Mucosa of descending colon (tissue), 3 donors: ENCODE measurements at regions not wholly inside any gene's neighbourhood (a gene's known extent, or its start where the extent isn't known, plus 50 kb on each side); places are given as distances from the start of the nearest gene placed in this dataset.

Experiments used
- ATAC-seq: fragments of 200-7000 bp; cut with Tn5 transposase; one replicate; pipeline ENCODE4 v1.9.1; 2020; ENCODE audit warnings: mild to moderate bottlenecking, moderate library complexity
- DNase-seq, 3 donors: peaks; one replicate each; pipeline ENCODE4 v3.0.0-alpha.2; 2020
- H3K36me3 ChIP-seq: fragments of 200-600 bp; one replicate; pipeline ENCODE4 v1.8.0; 2021; ENCODE audit warnings: low read depth, mild to moderate bottlenecking
- H3K4me1 ChIP-seq: fragments of 200-600 bp; one replicate; pipeline ENCODE4 v1.8.0; 2021; ENCODE audit warnings: low read depth, mild to moderate bottlenecking
- H3K4me3 ChIP-seq: fragments of 200-600 bp; one replicate; pipeline ENCODE4 v1.8.0; 2021; ENCODE audit warnings: mild to moderate bottlenecking
- H3K9me3 ChIP-seq: fragments of 200-600 bp; one replicate; pipeline ENCODE4 v1.8.0; 2021; ENCODE audit warnings: mild to moderate bottlenecking
- CTCF ChIP-seq: fragments of 200-600 bp; IDR thresholded peaks from one replicate; pipeline ENCODE4 v1.8.0; 2022; ENCODE audit warnings: antibody characterized with exemption, mild to moderate bottlenecking
- intact Hi-C, 2 donors: fragments of 100-400 bp; cut with DNase I in 1 of 2; cut with micrococcal nuclease in 1 of 2; formaldehyde crosslinking; loops; one replicate each; pipeline versions ENCODE4 v1.11.0 to v1.11.1; 2022; cut with DNase I, micrococcal nuclease
- donor health status: DM: no; HTN: no; CAD: no; lungs with moderate emphysema.
- donor health status: DM: no; HTN: no; CAD: no.
- donor health status: DM: no; HTN: yes; CAD: no.

GRCh38 chr18:75125382-75126331, 83.3 kb downstream of the PTGR3 start:
- TF ChIP-seq CTCF = no peak
- no peak for DNase-seq
- H3K4me1 ChIP-seq = peaks cover 5% of the 10 kb centered on the region
- H3K36me3 ChIP-seq = no peaks in the 10 kb centered on the region
- H3K9me3 ChIP-seq = no peaks in the 10 kb centered on the region
- no peak for ATAC-seq
- intact Hi-C loops = no loop called here
- no peak overlapping the region for H3K4me3 ChIP-seq

GRCh38 chr18:75124991-75125381, 84.0 kb downstream of the PTGR3 start:
- DNase-seq = no peak
- TF ChIP-seq CTCF = no peak
- Histone ChIP-seq H3K4me3 (no peak overlapping the region), H3K36me3 (no peaks in the 10 kb centered on the region), H3K9me3 (no peaks in the 10 kb centered on the region), H3K4me1 (peaks cover 5% of the 10 kb centered on the region)
- intact Hi-C loops = no loop called here
- ATAC-seq = no peak

GRCh38 chr18:75124551-75124950, 84.4 kb downstream of the PTGR3 start:
- Histone ChIP-seq H3K4me1 (peaks cover 5% of the 10 kb centered on the region), H3K36me3 (no peaks in the 10 kb centered on the region), H3K4me3 (no peak overlapping the region), H3K9me3 (no peaks in the 10 kb centered on the region)
- no peak for TF ChIP-seq CTCF
- no peak for DNase-seq
- no peak for ATAC-seq
- intact Hi-C loops = no loop called here

GRCh38 chr18:75123113-75123512, 85.8 kb downstream of the PTGR3 start:
- TF ChIP-seq CTCF = no peak
- DNase-seq (no peak), ATAC-seq (no peak)
- H3K9me3 ChIP-seq = no peaks in the 10 kb centered on the region
- no peaks in the 10 kb centered on the region for H3K36me3 ChIP-seq
- intact Hi-C loops = no loop called here
- no peak overlapping the region for H3K4me3 ChIP-seq
- peaks cover 5% of the 10 kb centered on the region for H3K4me1 ChIP-seq

GRCh38 chr18:75122334-75122958, 86.5 kb downstream of the PTGR3 start:
- Histone ChIP-seq H3K4me3 (no peak overlapping the region), H3K4me1 (peaks cover 5% of the 10 kb centered on the region), H3K9me3 (no peaks in the 10 kb centered on the region), H3K36me3 (no peaks in the 10 kb centered on the region)
- intact Hi-C loops = no loop called here
- TF ChIP-seq CTCF = no peak
- no peak for ATAC-seq
- DNase-seq = no peak
